Caco-2 (cell line): ENCODE measurements at regions not wholly inside any gene's neighbourhood (a gene's known extent, or its start where the extent isn't known, plus 50 kb on each side); places are given as distances from the start of the nearest gene placed in this dataset.

Experiments used
- BruUV-seq: library from RNA; stranded (reverse); fragments of 400-500 nt; replicated peaks from 2 replicates; lab custom pipeline; 2021; lab: Mats Ljungman, UMichigan
- CTCF ChIA-PET: fragments of 300-600 bp; sonication (Branson Sonifier 250); formaldehyde crosslinking; loops from one replicate; lab custom pipeline; 2022; ENCODE audit warnings: antibody characterized with exemption; lab: Charles Lee
- POLR2A ChIA-PET: fragments of 300-600 bp; sonication (Branson Sonifier 250); formaldehyde crosslinking; loops from one replicate; lab custom pipeline; 2022; ENCODE audit warnings: antibody characterized with exemption; lab: Charles Lee
- DNase-seq, 2 experiments: peaks; one replicate each; pipeline versions ENCODE4 v3.0.0 to v3.0.0-alpha.2; 2020 to 2022
- H3K27me3 ChIP-seq: replicated peaks from 2 replicates; pipeline ENCODE4 v1.6.0; 2011; ENCODE audit warnings: low read length; ENCODE audit not compliant: control insufficient read depth, insufficient read depth
- H3K36me3 ChIP-seq: 2 replicates; pipeline ENCODE4 v1.5.1; 2011; ENCODE audit warnings: low read length; ENCODE audit not compliant: control insufficient read depth, insufficient read depth
- H3K4me1 ChIP-seq: fragments of 250-450 bp; sonication (Bioruptor Pico); 2 replicates; pipeline ENCODE4 v1.5.1; 2020; ENCODE audit warnings: mild to moderate bottlenecking
- H3K4me3 ChIP-seq: 2 replicates; pipeline ENCODE4 v1.5.1; 2011; ENCODE audit warnings: low read depth, mild to moderate bottlenecking, control low read depth, low read length
- H3K9me3 ChIP-seq: fragments of 250-450 bp; sonication (Bioruptor Pico); 2 replicates; pipeline ENCODE4 v1.5.1; 2020; ENCODE audit warnings: mild to moderate bottlenecking, moderate library complexity
- H3K27ac Mint-ChIP-seq: one replicate; pipeline ENCODE4 v1.8.0; 2022; ENCODE audit warnings: mixed read lengths; ENCODE audit not compliant: unreplicated experiment
- H3K27me3 Mint-ChIP-seq: one replicate; pipeline ENCODE4 v1.8.0; 2022; ENCODE audit warnings: mixed read lengths; ENCODE audit not compliant: insufficient read depth, unreplicated experiment
- H3K36me3 Mint-ChIP-seq: one replicate; pipeline ENCODE4 v1.8.0; 2022; ENCODE audit warnings: mild to moderate bottlenecking, mixed read lengths; ENCODE audit not compliant: insufficient read depth, unreplicated experiment
- H3K4me1 Mint-ChIP-seq: one replicate; pipeline ENCODE4 v1.8.0; 2022; ENCODE audit warnings: low read depth, mixed read lengths; ENCODE audit not compliant: unreplicated experiment
- H3K4me3 Mint-ChIP-seq: one replicate; pipeline ENCODE4 v1.8.0; 2022; ENCODE audit warnings: mild to moderate bottlenecking, moderate library complexity, mixed read lengths; ENCODE audit not compliant: unreplicated experiment
- H3K9me3 Mint-ChIP-seq: one replicate; pipeline ENCODE4 v1.8.0; 2022; ENCODE audit warnings: mixed read lengths; ENCODE audit not compliant: unreplicated experiment
- intact Hi-C: fragments of 100-400 bp; cut with micrococcal nuclease; formaldehyde crosslinking; loops from one replicate; pipeline ENCODE4 v1.10.0; 2022; ENCODE audit not compliant: unreplicated experiment
- TF ChIP-seq, protein P1 (sequence below), 2 experiments: fragments of 200-600 bp in 1 of 2; IDR thresholded peaks; 1 replicate in 1 of 2; 2 replicates in 1 of 2; pipeline versions ENCODE4 v1.5.1 to v1.8.0; 2011 to 2022; ENCODE audit warnings: antibody characterized with exemption in 1 of 2, control low read depth in 1 of 2, inconsistent platforms in 1 of 2, low read depth in 1 of 2, low read length in 1 of 2, mild to moderate bottlenecking in 1 of 2, moderate library complexity in 1 of 2; ENCODE audit not compliant: insufficient read depth in 1 of 2, severe bottlenecking in 1 of 2, unreplicated experiment in 1 of 2

DNA sequence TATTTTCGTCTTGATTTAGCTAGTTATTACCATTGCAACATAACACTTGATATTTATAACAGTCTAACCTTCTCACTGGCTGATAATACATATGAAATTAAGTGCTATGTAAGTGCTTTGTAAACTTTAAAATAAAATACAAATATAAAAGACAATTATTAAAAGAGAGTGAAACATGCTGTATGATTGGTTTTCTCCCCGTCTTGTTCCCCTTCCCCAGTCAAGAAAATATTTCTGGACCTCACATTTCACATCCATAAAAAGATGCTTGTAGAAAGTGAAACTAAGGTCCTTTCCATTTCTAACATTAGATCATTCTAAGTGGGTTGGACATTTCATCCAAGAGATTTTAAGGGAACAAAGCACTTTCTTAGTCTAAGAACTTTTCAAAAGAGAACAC, 310.2 kb upstream of the LRATD1 start:
- Mint-ChIP-seq H3K36me3 (no peaks in the 10 kb centered on the region), H3K27me3 (no peaks in the 10 kb centered on the region), H3K4me1 (no peaks in the 10 kb centered on the region), H3K9me3 (no peaks in the 10 kb centered on the region), H3K4me3 (no peak overlapping the region), H3K27ac (no peak overlapping the region)
- no peaks in the 10 kb centered on the region for H3K27me3 ChIP-seq
- no peaks in the 10 kb centered on the region for H3K4me1 ChIP-seq
- H3K4me3 ChIP-seq = no peak overlapping the region
- H3K36me3 ChIP-seq = no peaks in the 10 kb centered on the region
- TF ChIP-seq, protein P1, sequence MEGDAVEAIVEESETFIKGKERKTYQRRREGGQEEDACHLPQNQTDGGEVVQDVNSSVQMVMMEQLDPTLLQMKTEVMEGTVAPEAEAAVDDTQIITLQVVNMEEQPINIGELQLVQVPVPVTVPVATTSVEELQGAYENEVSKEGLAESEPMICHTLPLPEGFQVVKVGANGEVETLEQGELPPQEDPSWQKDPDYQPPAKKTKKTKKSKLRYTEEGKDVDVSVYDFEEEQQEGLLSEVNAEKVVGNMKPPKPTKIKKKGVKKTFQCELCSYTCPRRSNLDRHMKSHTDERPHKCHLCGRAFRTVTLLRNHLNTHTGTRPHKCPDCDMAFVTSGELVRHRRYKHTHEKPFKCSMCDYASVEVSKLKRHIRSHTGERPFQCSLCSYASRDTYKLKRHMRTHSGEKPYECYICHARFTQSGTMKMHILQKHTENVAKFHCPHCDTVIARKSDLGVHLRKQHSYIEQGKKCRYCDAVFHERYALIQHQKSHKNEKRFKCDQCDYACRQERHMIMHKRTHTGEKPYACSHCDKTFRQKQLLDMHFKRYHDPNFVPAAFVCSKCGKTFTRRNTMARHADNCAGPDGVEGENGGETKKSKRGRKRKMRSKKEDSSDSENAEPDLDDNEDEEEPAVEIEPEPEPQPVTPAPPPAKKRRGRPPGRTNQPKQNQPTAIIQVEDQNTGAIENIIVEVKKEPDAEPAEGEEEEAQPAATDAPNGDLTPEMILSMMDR (IDR thresholded peaks at IDR 0.05; ENCODE audit: insufficient read depth in 1 of 2, low read depth in 1 of 2, low read length in 1 of 2, severe bottlenecking in 1 of 2, unreplicated experiment in 1 of 2) = no peak
- DNase-seq = no peak
- ChIA-PET POLR2A (no interaction called here), CTCF (no interaction called here)
- BruUV-seq = no TSS peak
- intact Hi-C loops = no loop called here
- no peaks in the 10 kb centered on the region for H3K9me3 ChIP-seq

DNA sequence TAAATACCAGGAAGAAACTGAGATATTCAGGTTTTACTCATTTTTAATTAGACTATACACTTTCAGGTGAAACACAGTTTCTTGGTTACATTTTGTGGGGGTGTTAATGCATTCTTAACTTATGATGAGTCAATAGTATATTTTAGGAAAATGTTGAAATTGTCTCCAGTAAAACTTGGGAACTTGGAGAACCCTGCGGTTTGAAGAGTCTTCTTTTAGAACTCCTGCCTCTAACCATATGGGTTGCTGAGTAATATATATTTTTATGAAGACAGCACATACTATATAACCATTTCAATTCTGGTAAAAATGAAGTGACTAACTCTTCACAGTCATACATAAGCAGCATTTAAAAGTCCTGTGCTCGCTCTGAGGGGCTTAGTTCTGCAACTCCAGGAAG, 308.2 kb upstream of the LRATD1 start:
- POLR2A ChIA-PET = no interaction called here
- Histone ChIP-seq H3K9me3 (no peaks in the 10 kb centered on the region), H3K4me3 (no peak overlapping the region), H3K27me3 (no peaks in the 10 kb centered on the region), H3K4me1 (no peaks in the 10 kb centered on the region), H3K36me3 (no peaks in the 10 kb centered on the region)
- CTCF ChIA-PET = no interaction called here
- H3K36me3 Mint-ChIP-seq = no peaks in the 10 kb centered on the region
- H3K9me3 Mint-ChIP-seq = no peaks in the 10 kb centered on the region
- no peak for DNase-seq
- no TSS peak for BruUV-seq
- TF ChIP-seq, protein P1 (IDR thresholded peaks at IDR 0.05; ENCODE audit: insufficient read depth in 1 of 2, low read depth in 1 of 2, low read length in 1 of 2, severe bottlenecking in 1 of 2, unreplicated experiment in 1 of 2) = no peak
- H3K27me3 Mint-ChIP-seq = peaks cover 4% of the 10 kb centered on the region
- intact Hi-C loops = no loop called here
- H3K4me1 Mint-ChIP-seq = no peaks in the 10 kb centered on the region
- no peak overlapping the region for H3K27ac Mint-ChIP-seq
- H3K4me3 Mint-ChIP-seq = no peak overlapping the region

DNA sequence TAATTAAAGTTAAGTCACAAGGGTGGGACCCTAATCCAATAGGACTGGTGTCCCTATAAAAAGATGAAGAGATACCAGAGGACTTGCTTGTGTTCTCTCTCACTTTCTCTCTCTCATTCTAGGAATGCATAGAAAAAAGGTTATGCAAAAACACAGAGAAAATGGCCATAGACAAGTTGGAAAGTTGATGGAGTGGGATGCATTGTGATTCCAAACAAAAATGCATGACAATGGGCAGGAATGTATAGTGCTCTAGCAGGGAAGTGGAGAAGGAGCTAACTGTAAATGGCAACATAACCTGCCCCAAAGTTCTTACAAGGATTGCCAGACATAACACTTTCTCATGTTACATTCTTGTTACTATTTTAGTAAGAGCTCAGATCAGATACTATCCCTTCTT, 301.6 kb upstream of the LRATD1 start:
- no peak for DNase-seq
- no peaks in the 10 kb centered on the region for H3K36me3 ChIP-seq
- Mint-ChIP-seq H3K4me3 (no peak overlapping the region), H3K9me3 (no peaks in the 10 kb centered on the region), H3K4me1 (no peaks in the 10 kb centered on the region), H3K36me3 (no peaks in the 10 kb centered on the region), H3K27ac (no peak overlapping the region), H3K27me3 (peaks cover 4% of the 10 kb centered on the region)
- BruUV-seq = no TSS peak
- TF ChIP-seq, protein P1 (IDR thresholded peaks at IDR 0.05; ENCODE audit: insufficient read depth in 1 of 2, low read depth in 1 of 2, low read length in 1 of 2, severe bottlenecking in 1 of 2, unreplicated experiment in 1 of 2) = no peak
- ChIA-PET CTCF (no interaction called here), POLR2A (no interaction called here)
- intact Hi-C loops = no loop called here
- H3K9me3 ChIP-seq = no peaks in the 10 kb centered on the region
- no peak overlapping the region for H3K4me3 ChIP-seq
- no peaks in the 10 kb centered on the region for H3K4me1 ChIP-seq
- H3K27me3 ChIP-seq = no peaks in the 10 kb centered on the region
